HEK293 (cell line): ENCODE measurements at regions not wholly inside any gene's neighbourhood (a gene's known extent, or its start where the extent isn't known, plus 50 kb on each side); places are given as distances from the start of the nearest gene placed in this dataset.

Source experiments
- CTCF ChIA-PET: fragments of 350-600 bp; formaldehyde crosslinking; extraction: SDS; loops from one replicate; lab custom pipeline; 2021; ENCODE audit warnings: antibody characterized with exemption; lab: Yijun Ruan, JAX
- POLR2A ChIA-PET: fragments of 300-600 bp; formaldehyde crosslinking; extraction: SDS; loops from one replicate; lab custom pipeline; 2020; ENCODE audit warnings: antibody characterized with exemption, inconsistent platforms; lab: Yijun Ruan, JAX
- H3K27ac ChIP-seq: fragments of 200-500 bp; sonication (Bioruptor generic); 2 replicates; pipeline ENCODE4 v1.5.1; 2014; ENCODE audit warnings: low read depth, low read length, control low read depth, inconsistent platforms; ENCODE audit errors: extremely low read depth
- H3K36me3 ChIP-seq, 2 experiments: fragments of 200-500 bp in 1 of 2; sonication (Bioruptor generic) in 1 of 2; 1 replicate in 1 of 2; 2 replicates in 1 of 2; pipeline ENCODE4 v1.5.1; 2014 to 2017; ENCODE audit warnings: inconsistent platforms in 2 of 2, low read length in 2 of 2; ENCODE audit not compliant: control insufficient read depth in 2 of 2, insufficient read depth in 1 of 2
- H3K4me1 ChIP-seq: fragments of 200-500 bp; sonication (Bioruptor generic); 2 replicates; pipeline ENCODE4 v1.5.1; 2014; ENCODE audit warnings: mild to moderate bottlenecking, low read length, inconsistent platforms; ENCODE audit not compliant: control insufficient read depth, insufficient read depth
- H3K4me3 ChIP-seq: 2 replicates; pipeline ENCODE4 v1.5.1; 2011; ENCODE audit warnings: low read depth, mild to moderate bottlenecking, control low read depth, low read length, moderate library complexity
- H3K9me3 ChIP-seq: fragments of 200-500 bp; sonication (Bioruptor generic); 2 replicates; pipeline ENCODE4 v1.5.1; 2014; ENCODE audit warnings: low read depth, low read length, inconsistent platforms; ENCODE audit not compliant: control insufficient read depth, insufficient read depth
- BCL6B ChIP-seq: fragments of 450-650 bp; formaldehyde crosslinking; IDR thresholded peaks from 2 replicates; pipeline ENCODE4 v1.5.1; 2017; ENCODE audit warnings: missing biosample characterization, missing genetic modification characterization
- CTCF ChIP-seq: fragments of 450-650 bp; formaldehyde crosslinking; IDR thresholded peaks from 2 replicates; pipeline ENCODE4 v1.5.1; 2016; ENCODE audit warnings: missing biosample characterization, missing genetic modification characterization
- KLF8 ChIP-seq: fragments of 450-650 bp; formaldehyde crosslinking; IDR thresholded peaks from 2 replicates; pipeline ENCODE4 v1.5.1; 2016; ENCODE audit warnings: missing biosample characterization, missing genetic modification characterization
- SETDB1 ChIP-seq: IDR thresholded peaks from one replicate; pipeline ENCODE4 v1.6.1; 2017; ENCODE audit warnings: mild to moderate bottlenecking, low read length, moderate library complexity, mixed read lengths; ENCODE audit not compliant: insufficient read length
- TCF7L2 ChIP-seq: IDR thresholded peaks from 2 replicates; pipeline ENCODE4 v1.6.1; 2011; ENCODE audit warnings: low read depth, mild to moderate bottlenecking, inconsistent platforms, low read length, moderate library complexity, borderline replicate concordance
- TSHZ1 ChIP-seq: fragments of 450-650 bp; formaldehyde crosslinking; IDR thresholded peaks from 2 replicates; pipeline ENCODE4 v1.5.1; 2016; ENCODE audit warnings: missing biosample characterization, missing genetic modification characterization, borderline replicate concordance
- ZBTB44 ChIP-seq: fragments of 450-650 bp; IDR thresholded peaks from 2 replicates; pipeline ENCODE4 v1.5.1; 2018; ENCODE audit warnings: missing biosample characterization, mild to moderate bottlenecking, missing genetic modification characterization
- ZNF140 ChIP-seq: fragments of 450-650 bp; formaldehyde crosslinking; IDR thresholded peaks from 2 replicates; pipeline ENCODE4 v1.5.1; 2016; ENCODE audit warnings: missing biosample characterization, missing genetic modification characterization
- ZNF169 ChIP-seq: fragments of 450-650 bp; formaldehyde crosslinking; IDR thresholded peaks from 2 replicates; pipeline ENCODE4 v1.5.1; 2016; ENCODE audit warnings: missing biosample characterization, missing genetic modification characterization
- ZNF211 ChIP-seq: fragments of 450-650 bp; formaldehyde crosslinking; IDR thresholded peaks from 2 replicates; pipeline ENCODE4 v1.5.1; 2016; ENCODE audit warnings: low read depth, missing biosample characterization, missing genetic modification characterization
- ZNF223 ChIP-seq: fragments of 450-650 bp; formaldehyde crosslinking; IDR thresholded peaks from 2 replicates; pipeline ENCODE4 v1.5.1; 2016; ENCODE audit warnings: missing biosample characterization, missing genetic modification characterization
- ZNF433 ChIP-seq: fragments of 450-650 bp; formaldehyde crosslinking; IDR thresholded peaks from 2 replicates; pipeline ENCODE4 v1.5.1; 2016; ENCODE audit warnings: missing biosample characterization, missing genetic modification characterization, low read depth
- ZNF473 ChIP-seq: fragments of 450-650 bp; formaldehyde crosslinking; IDR thresholded peaks from 2 replicates; pipeline ENCODE4 v1.5.1; 2017; ENCODE audit warnings: missing biosample characterization, missing genetic modification characterization
- ZNF501 ChIP-seq: fragments of 450-650 bp; formaldehyde crosslinking; IDR thresholded peaks from 2 replicates; pipeline ENCODE4 v1.5.1; 2016; ENCODE audit warnings: missing biosample characterization, missing genetic modification characterization
- ZNF530 ChIP-seq: fragments of 450-650 bp; formaldehyde crosslinking; IDR thresholded peaks from 2 replicates; pipeline ENCODE4 v1.5.1; 2016; ENCODE audit warnings: low read depth, missing biosample characterization, missing genetic modification characterization
- ZNF645 ChIP-seq: fragments of 450-650 bp; formaldehyde crosslinking; IDR thresholded peaks from 2 replicates; pipeline ENCODE4; 2016; ENCODE audit warnings: missing biosample characterization, missing genetic modification characterization
- ZNF704 ChIP-seq: fragments of 450-650 bp; formaldehyde crosslinking; IDR thresholded peaks from 2 replicates; pipeline ENCODE4 v1.5.1; 2016; ENCODE audit warnings: missing biosample characterization, missing genetic modification characterization
- ZNF777 ChIP-seq: fragments of 450-650 bp; formaldehyde crosslinking; IDR thresholded peaks from 2 replicates; pipeline ENCODE4 v1.5.1; 2017; ENCODE audit warnings: missing biosample characterization, missing genetic modification characterization, borderline replicate concordance
- ZNF785 ChIP-seq: fragments of 450-650 bp; formaldehyde crosslinking; IDR thresholded peaks from 2 replicates; pipeline ENCODE4 v1.5.1; 2016; ENCODE audit warnings: missing biosample characterization, missing genetic modification characterization
- ZSCAN23 ChIP-seq: fragments of 450-650 bp; formaldehyde crosslinking; IDR thresholded peaks from 2 replicates; pipeline ENCODE4 v1.5.1; 2016; ENCODE audit warnings: missing biosample characterization, missing genetic modification characterization

GRCh38 chr20:58099291-58099935 lies 129.0 kb downstream of the ANKRD60 start:
- H3K4me3 ChIP-seq = no peak overlapping the region
- ChIA-PET CTCF (interaction anchor here (0.5 to 3.0 kb wide), 2 partner anchors 12 to 111 kb away, joined by 4 to 15 read pairs; no protein-coding TSS in a partner anchor), POLR2A (no interaction called here)
- no peaks in the 10 kb centered on the region for H3K4me1 ChIP-seq
- TF ChIP-seq ZSCAN23 (tag by site-specific recombination) = no peak
- H3K9me3 ChIP-seq = no peaks in the 10 kb centered on the region
- no peaks in the 10 kb centered on the region for H3K36me3 ChIP-seq
- no peak overlapping the region for H3K27ac ChIP-seq

GRCh38 chr20:58098571-58098970 lies 129.9 kb downstream of the ANKRD60 start:
- Histone ChIP-seq H3K4me1 (no peaks in the 10 kb centered on the region), H3K4me3 (no peak overlapping the region), H3K9me3 (no peaks in the 10 kb centered on the region), H3K36me3 (no peaks in the 10 kb centered on the region), H3K27ac (no peak overlapping the region)
- ChIA-PET CTCF (interaction anchor here (3.0 kb wide), 1 partner anchor 11 kb away, joined by 15 read pairs; no protein-coding TSS in a partner anchor), POLR2A (no interaction called here)
- TF ChIP-seq TCF7L2 = no peak
- no peak for TF ChIP-seq ZBTB44 (tag by site-specific recombination)
- TF ChIP-seq ZNF777 (tag by site-specific recombination) = no peak
- no peak for TF ChIP-seq ZNF530 (tag by site-specific recombination)
- no peak for TF ChIP-seq ZNF223 (tag by site-specific recombination)
- TF ChIP-seq ZNF433 (tag by site-specific recombination) = no peak

GRCh38 chr20:58097943-58098342 lies 130.5 kb downstream of the ANKRD60 start:
- ChIA-PET CTCF (interaction anchor here (3.0 kb wide), 1 partner anchor 11 kb away, joined by 15 read pairs; no protein-coding TSS in a partner anchor), POLR2A (no interaction called here)
- H3K9me3 ChIP-seq = no peaks in the 10 kb centered on the region
- no peak overlapping the region for H3K4me3 ChIP-seq
- no peaks in the 10 kb centered on the region for H3K36me3 ChIP-seq
- no peak overlapping the region for H3K27ac ChIP-seq
- no peaks in the 10 kb centered on the region for H3K4me1 ChIP-seq
- no peak for TF ChIP-seq ZNF704 (tag by site-specific recombination)
- no peak for TF ChIP-seq ZNF501 (tag by site-specific recombination)
- TF ChIP-seq ZNF645 (tag by site-specific recombination) = no peak
- no peak for TF ChIP-seq ZNF211 (tag by site-specific recombination)
- no peak for TF ChIP-seq CTCF (tag by site-specific recombination)
- no peak for TF ChIP-seq KLF8
- no peak for TF ChIP-seq TSHZ1 (tag by site-specific recombination)
- TF ChIP-seq ZNF473 = no peak
- TF ChIP-seq ZNF785 (tag by site-specific recombination) = no peak
- no peak for TF ChIP-seq BCL6B (tag by site-specific recombination)
- TF ChIP-seq ZNF140 (tag by site-specific recombination) = no peak
- TF ChIP-seq ZNF169 (tag by site-specific recombination) = no peak
- no peak for TF ChIP-seq SETDB1
